Aorta (tissue), 5 donors: ENCODE measurements at regions not wholly inside any gene's neighbourhood (a gene's known extent, or its start where the extent isn't known, plus 50 kb on each side); places are given as distances from the start of the nearest gene placed in this dataset.
A peak's percentile ranks its signal among the peaks of the same experiment; 100 is the strongest.

ENCODE experiments used
- ATAC-seq: fragments of 200-7000 bp; cut with Tn5 transposase; one replicate; pipeline ENCODE4 v1.9.1; 2022; ENCODE audit warnings: moderate library complexity; ENCODE audit not compliant: low FRiP score
- DNase-seq, 2 donors: peaks; one replicate each; pipeline ENCODE4 v3.0.0-alpha.2; 2020
- H3K27ac ChIP-seq, 2 donors: one replicate each; pipeline ENCODE4 v1.5.1; 2013; ENCODE audit warnings: low read length in 2 of 2, mild to moderate bottlenecking in 2 of 2, moderate library complexity in 2 of 2, control low read depth in 1 of 2, inconsistent platforms in 1 of 2, low read depth in 1 of 2
- H3K27me3 ChIP-seq, 2 donors: one replicate each; pipeline ENCODE4 v1.6.1; 2013; ENCODE audit warnings: control low read depth in 1 of 2, low read length in 1 of 2, mild to moderate bottlenecking in 1 of 2, moderate library complexity in 1 of 2; ENCODE audit not compliant: insufficient read depth in 2 of 2, control insufficient read depth in 1 of 2
- H3K36me3 ChIP-seq, 2 donors: one replicate each; pipeline ENCODE4 v1.6.1; 2013; ENCODE audit warnings: control low read depth in 1 of 2, low read length in 1 of 2, mild to moderate bottlenecking in 1 of 2; ENCODE audit not compliant: insufficient read depth in 2 of 2, control insufficient read depth in 1 of 2
- H3K4me1 ChIP-seq, 2 donors: one replicate each; pipeline ENCODE4 v1.6.1; 2013; ENCODE audit warnings: low read length in 2 of 2, control low read depth in 1 of 2, mild to moderate bottlenecking in 1 of 2, moderate library complexity in 1 of 2; ENCODE audit not compliant: insufficient read depth in 2 of 2, control insufficient read depth in 1 of 2
- H3K4me3 ChIP-seq, 2 donors: one replicate each; pipeline ENCODE4 v1.5.1; 2013; ENCODE audit warnings: low read length in 2 of 2, control low read depth in 1 of 2, mild to moderate bottlenecking in 1 of 2
- H3K9me3 ChIP-seq: one replicate; pipeline ENCODE4 v1.6.1; 2013; ENCODE audit warnings: mild to moderate bottlenecking, low read length; ENCODE audit not compliant: control insufficient read depth
- WGBS, 2 donors: extraction: QIAGEN DNeasy Blood & Tissue Kit; methylation state at CpG; one replicate each; pipeline ENCODE4 v1.1.7; 2013; 5-methylcytosine and 5-hydroxymethylcytosine counted together
- intact Hi-C, 2 donors: fragments of 100-400 bp; cut with DNase I; formaldehyde crosslinking; loops; one replicate each; pipeline versions ENCODE4 v1.14.2 to v1.15.0; 2022
- donor health status: healthy with polysubstance abuse.
- donor health status: Bipolar disorder and iron deficiency.
- donor health status: DM: no; HTN: no; CAD: no.
- donor health status: DM: no; HTN: no; CAD: no.
- donor health status: DM: yes; HTN: yes; CAD: no.

- Histone ChIP-seq H3K27ac (no peak overlapping the region), H3K27me3 (no peaks in the 10 kb centered on the region), H3K9me3 (no peaks in the 10 kb centered on the region), H3K4me3 (peak overlapping the region in 1 of 2 donors; percentile 20), H3K36me3 (no peaks in the 10 kb centered on the region), H3K4me1 (no peaks in the 10 kb centered on the region)
- DNase-seq, result no peak
- 1 to 2% methylated on average over 25 to 35 of the region's 35 CpGs for whole genome bisulfite sequencing, 2 donors
- intact Hi-C loops, result loop anchor here in 1 of 2 donors (10.0 kb wide), 1 partner anchor 93 kb away; no protein-coding TSS in a partner anchor
- peak; percentile 42 for ATAC-seq
These were observed 151.1 kb upstream of the GSE1 start for GRCh38 chr16:85461814-85462713.

GRCh38 chr16:85462714-85463611 lies 150.2 kb upstream of the GSE1 start:
- DNase-seq (no peak), ATAC-seq (no peak)
- WGBS, 2 donors, result 8 to 12% methylated on average over 32 to 80 of the region's 80 CpGs
- Histone ChIP-seq H3K4me1 (no peaks in the 10 kb centered on the region), H3K9me3 (no peaks in the 10 kb centered on the region), H3K27me3 (no peaks in the 10 kb centered on the region), H3K27ac (no peak overlapping the region), H3K36me3 (no peaks in the 10 kb centered on the region), H3K4me3 (no peak overlapping the region)
- intact Hi-C loops, result loop anchor here in 1 of 2 donors (10.0 kb wide), 1 partner anchor 92 kb away; no protein-coding TSS in a partner anchor

- Histone ChIP-seq H3K4me1 (no peaks in the 10 kb centered on the region), H3K36me3 (no peaks in the 10 kb centered on the region), H3K27me3 (no peaks in the 10 kb centered on the region), H3K9me3 (no peaks in the 10 kb centered on the region), H3K4me3 (no peak overlapping the region), H3K27ac (no peak overlapping the region)
- no peak for DNase-seq
- intact Hi-C loops, result loop anchor here in 1 of 2 donors (10.0 kb wide), 1 partner anchor 91 kb away; no protein-coding TSS in a partner anchor
- 57 to 78% methylated on average over 26 of the region's 26 CpGs for WGBS, 2 donors
- no peak for ATAC-seq
These were observed 149.3 kb upstream of the GSE1 start for GRCh38 chr16:85463672-85464382.

GRCh38 chr16:85464383-85465305 lies 148.5 kb upstream of the GSE1 start:
- no peak overlapping the region for H3K4me3 ChIP-seq
- H3K27ac ChIP-seq, result no peak overlapping the region
- DNase-seq, result no peak
- no peaks in the 10 kb centered on the region for H3K9me3 ChIP-seq
- intact Hi-C loops, result loop anchor here in 1 of 2 donors (10.0 kb wide), 1 partner anchor 90 kb away; no protein-coding TSS in a partner anchor
- no peak for ATAC-seq
- no peaks in the 10 kb centered on the region for H3K4me1 ChIP-seq
- no peaks in the 10 kb centered on the region for H3K36me3 ChIP-seq
- H3K27me3 ChIP-seq, result no peaks in the 10 kb centered on the region
- 84 to 86% methylated on average over 30 of the region's 30 CpGs for WGBS, 2 donors

GRCh38 chr16:85465328-85466303 lies 147.5 kb upstream of the GSE1 start:
- DNase-seq (no peak), ATAC-seq (no peak)
- H3K27me3 ChIP-seq, result no peaks in the 10 kb centered on the region
- no peaks in the 10 kb centered on the region for H3K36me3 ChIP-seq
- intact Hi-C loops, result loop anchor here in 1 of 2 donors (10.0 kb wide), 1 partner anchor 89 kb away; no protein-coding TSS in a partner anchor
- no peak overlapping the region for H3K4me3 ChIP-seq
- H3K4me1 ChIP-seq, result no peaks in the 10 kb centered on the region
- H3K27ac ChIP-seq, result no peak overlapping the region
- no peaks in the 10 kb centered on the region for H3K9me3 ChIP-seq
- 59 to 64% methylated on average over 12 of the region's 12 CpGs for WGBS, 2 donors

GRCh38 chr16:85466304-85466700 lies 146.8 kb upstream of the GSE1 start:
- DNase-seq, result no peak
- Histone ChIP-seq H3K27me3 (no peaks in the 10 kb centered on the region), H3K27ac (no peak overlapping the region), H3K9me3 (no peaks in the 10 kb centered on the region), H3K4me1 (no peaks in the 10 kb centered on the region), H3K36me3 (no peaks in the 10 kb centered on the region), H3K4me3 (no peak overlapping the region)
- intact Hi-C loops, result loop anchor here in 1 of 2 donors (10.0 kb wide), 1 partner anchor 88 kb away; no protein-coding TSS in a partner anchor
- ATAC-seq, result no peak
- WGBS, 2 donors, result 92 to 93% methylated on average over 10 of the region's 10 CpGs

GRCh38 chr16:85466989-85467388 lies 146.1 kb upstream of the GSE1 start:
- Histone ChIP-seq H3K4me3 (no peak overlapping the region), H3K36me3 (no peaks in the 10 kb centered on the region), H3K27me3 (no peaks in the 10 kb centered on the region), H3K27ac (no peak overlapping the region), H3K4me1 (no peaks in the 10 kb centered on the region), H3K9me3 (no peaks in the 10 kb centered on the region)
- no peak for ATAC-seq
- DNase-seq, result no peak
- intact Hi-C loops, result loop anchor here in 1 of 2 donors (10.0 kb wide), 1 partner anchor 88 kb away; no protein-coding TSS in a partner anchor
- WGBS, 2 donors, result 97 to 98% methylated on average over 12 of the region's 12 CpGs
